ENCODE measurements at regions not wholly inside any gene's neighbourhood (a gene's known extent, or its start where the extent isn't known, plus 50 kb on each side); places are given as distances from the start of the nearest gene placed in this dataset.

GRCh38 chr16:8241408-8241807, 348.9 kb downstream of the TMEM114 start (continued):
- TF ChIP-seq CHD7 (IDR thresholded peaks at IDR 0.05; ENCODE audit: insufficient replicate concordance, low read length) (no peak), TCF12 (IDR thresholded peaks at IDR 0.05; ENCODE audit: low read depth, low read length) (no peak)
